ENCODE measurements at regions not wholly inside any gene's neighbourhood (a gene's known extent, or its start where the extent isn't known, plus 50 kb on each side); places are given as distances from the start of the nearest gene placed in this dataset.

GRCh38 chr12:127270193-127270592 lies 996.8 kb upstream of the TMEM132C start (continued):
- no peak for TF ChIP-seq STAT3 (IDR thresholded peaks at IDR 0.05; ENCODE audit: low read depth, low read length)
- no peak for TF ChIP-seq RAD21 (IDR thresholded peaks at IDR 0.05; ENCODE audit: insufficient read depth, low read depth, low read length)
- TF ChIP-seq DPF2 (IDR thresholded peaks at IDR 0.05) = no peak

- no peaks in the 10 kb centered on the region for H3K36me3 ChIP-seq (ENCODE audit: control insufficient read depth in 2 of 2, insufficient read depth in 2 of 2, low read length in 1 of 2)
- FAIRE-seq (no peak), DNase-seq (ENCODE audit: low read depth, low spot score) (no peak), ATAC-seq (no peak)
- H3K9me3 ChIP-seq (replicated peaks; ENCODE audit: control insufficient read depth, insufficient read depth, low read length) = no peaks in the 10 kb centered on the region; the same call in 2 of the 3 replicates
- TF ChIP-seq RAD21 (IDR thresholded peaks at IDR 0.05; ENCODE audit: insufficient read depth, low read depth, low read length) (no peak), POLR2A (IDR thresholded peaks at IDR 0.05; ENCODE audit: low read depth, low read length) (no peak), SKIL (IDR thresholded peaks at IDR 0.05; ENCODE audit: low read depth, poor library complexity, severe bottlenecking) (no peak), SRF (IDR thresholded peaks at IDR 0.05; ENCODE audit: low read depth in 2 of 2, low read length in 2 of 2) (no peak), E4F1 (IDR thresholded peaks at IDR 0.05; ENCODE audit: borderline replicate concordance, partially characterized antibody) (no peak)
- ChIA-PET SMC1A (ENCODE audit: uncharacterized antibody, unreplicated experiment) (no interaction called here), POLR2A (no interaction called here), CTCF (no interaction called here), RAD21 (ENCODE audit: unreplicated experiment) (no interaction called here)
- H3K4me1 ChIP-seq (ENCODE audit: control insufficient read depth, insufficient read depth, low read length) = no peaks in the 10 kb centered on the region
- no peaks in the 10 kb centered on the region for H3K79me2 ChIP-seq (ENCODE audit: control insufficient read depth, insufficient read depth, low read length)
- H3K4me2 ChIP-seq (ENCODE audit: control insufficient read depth, insufficient read depth) = no peak overlapping the region
- H3K27ac ChIP-seq (ENCODE audit: control insufficient read depth, insufficient read depth) = no peak overlapping the region
- 67% methylated on average over 10 of the region's 10 CpGs for WGBS (ENCODE audit: insufficient coverage, insufficient replicate concordance, low lambda C conversion rate, missing lambda C conversion rate)
- intact Hi-C loops (cut with micrococcal nuclease; ENCODE audit: unreplicated experiment) (no loop called here), in situ Hi-C loops (cut with MboI) (no loop called here)
- no peak overlapping the region for H3K4me3 ChIP-seq
- no peaks in the 10 kb centered on the region for H4K20me1 ChIP-seq (ENCODE audit: control insufficient read depth, insufficient read depth)
- BruUV-seq (replicated peaks) = no TSS peak
- no peak overlapping the region for H3K9ac ChIP-seq (ENCODE audit: control insufficient read depth, insufficient read depth, low read length)
- no peak overlapping the region for H2AFZ ChIP-seq (ENCODE audit: control insufficient read depth, low read depth, low read length)
- no peaks in the 10 kb centered on the region for H3K27me3 ChIP-seq (replicated peaks in 1 of 2; ENCODE audit: control insufficient read depth in 2 of 2, insufficient read depth in 2 of 2, low read length in 1 of 2)
These were observed 995.2 kb upstream of the TMEM132C start for GRCh38 chr12:127271776-127272175.
